GM21360 (cell line): ENCODE measurements at regions not wholly inside any gene's neighbourhood (a gene's known extent, or its start where the extent isn't known, plus 50 kb on each side); places are given as distances from the start of the nearest gene placed in this dataset.
"Not testable (repeated sequence)": the region's sequence is repeated elsewhere in the genome, so short reads cannot be mapped to it uniquely, and the experiment has no call there.

Source experiments
- ATAC-seq: cut with Tn5 transposase; IDR thresholded peaks from one replicate; pipeline ENCODE4 v1.9.1; 2021; ENCODE audit warnings: mild to moderate bottlenecking, moderate library complexity; ENCODE audit not compliant: unreplicated experiment

DNA sequence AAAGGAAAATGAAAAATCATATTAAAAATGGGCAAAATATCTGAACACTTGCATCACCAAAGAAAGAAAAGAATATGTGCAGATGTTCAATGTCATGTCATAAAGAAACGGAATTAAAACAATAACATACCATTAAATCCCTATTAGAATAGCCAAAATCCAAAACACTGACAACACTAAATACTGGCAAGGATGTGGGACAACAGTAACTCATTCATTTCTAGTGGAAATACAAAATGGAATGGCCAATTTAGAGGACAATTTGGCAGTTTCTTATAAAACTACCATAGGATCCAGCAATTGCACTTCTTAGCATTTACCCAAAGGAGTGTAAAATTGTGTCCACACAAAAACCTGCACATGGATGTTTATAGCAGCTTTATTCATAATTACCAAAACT is 542.5 kb upstream of the UBE2E2 start:
- no peak for ATAC-seq

DNA sequence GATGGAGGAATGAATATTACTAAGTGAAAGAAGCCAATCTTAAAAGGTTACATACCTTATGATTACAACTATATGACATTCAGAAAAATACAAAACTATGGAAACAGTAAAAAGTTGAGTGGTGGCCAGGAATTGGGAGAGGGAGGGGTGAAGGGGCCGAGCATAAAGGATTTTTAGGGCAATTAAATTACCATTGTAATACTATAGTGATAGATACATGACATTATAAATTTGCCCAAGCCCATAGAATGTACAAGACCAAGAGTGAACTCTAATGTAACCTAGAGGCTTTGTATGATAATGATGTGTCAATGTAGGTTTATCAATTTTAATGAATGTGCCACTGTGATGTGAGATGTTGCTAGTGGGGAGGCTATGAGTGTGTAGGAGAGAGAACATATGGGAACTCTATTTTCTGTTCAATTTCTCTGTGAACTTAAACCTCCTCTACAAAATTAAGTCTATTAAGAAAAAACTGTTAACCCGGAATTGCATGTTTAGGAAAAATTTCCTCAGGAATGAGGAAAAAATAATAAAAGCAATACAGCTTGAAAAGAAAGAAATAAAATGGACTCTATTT is 541.9 kb upstream of the UBE2E2 start:
- no peak for ATAC-seq

DNA sequence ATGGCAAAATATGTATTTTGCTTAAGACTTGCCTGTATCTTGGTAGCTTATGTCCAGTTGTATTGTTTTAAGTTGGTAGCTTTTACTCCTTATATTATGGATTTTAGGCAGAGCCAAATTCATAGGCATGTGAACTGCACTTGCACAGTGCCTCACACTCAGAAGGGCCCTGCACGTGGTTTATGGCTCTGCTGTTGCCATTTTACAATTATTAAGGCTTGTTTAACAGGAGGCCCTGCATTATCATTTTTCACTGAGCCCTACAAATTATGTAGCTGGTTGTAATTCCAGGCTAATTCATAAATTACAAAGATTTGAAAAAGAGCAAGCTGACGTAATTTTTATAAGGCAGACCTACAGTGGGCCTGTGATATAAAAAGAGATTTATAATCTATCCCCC is 537.6 kb upstream of the UBE2E2 start:
- no peak for ATAC-seq

DNA sequence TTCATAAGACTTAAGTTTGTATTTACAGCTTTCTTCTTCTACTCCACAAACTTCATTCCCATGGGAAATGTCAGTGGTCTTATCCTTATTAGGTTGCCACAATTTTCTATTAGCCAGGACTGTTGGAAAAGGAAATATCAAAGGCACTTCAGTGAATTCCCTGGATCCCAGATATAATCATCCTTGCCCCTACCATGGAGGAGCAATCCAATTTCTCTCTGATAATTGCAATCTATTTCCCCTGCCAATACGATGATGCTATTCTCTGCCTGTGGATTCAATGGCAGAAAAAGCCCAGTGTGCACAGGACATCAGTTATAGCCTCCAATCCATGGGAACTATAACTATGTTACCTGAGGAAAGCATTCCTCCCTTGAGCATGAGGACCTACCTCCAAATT is 536.4 kb upstream of the UBE2E2 start:
- ATAC-seq = no peak

DNA sequence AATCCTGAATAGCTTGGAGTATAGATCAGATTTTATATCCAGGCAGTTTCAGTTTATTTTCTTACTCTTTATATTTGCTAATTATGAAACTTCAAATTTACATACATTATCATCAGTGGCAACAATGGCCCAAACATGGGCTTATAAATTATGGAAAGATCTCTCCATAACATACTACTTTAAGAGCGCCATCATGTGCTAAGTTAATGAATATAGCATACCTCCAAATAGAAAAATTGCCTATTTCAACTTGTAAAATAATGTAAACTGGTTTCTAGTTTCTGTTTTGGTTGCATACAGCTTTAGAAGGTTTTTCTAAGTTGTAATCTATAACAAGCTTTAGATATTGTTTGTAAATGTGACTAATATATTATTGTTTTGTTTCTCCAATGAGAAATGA is 531.3 kb upstream of the UBE2E2 start:
- ATAC-seq = no peak

DNA sequence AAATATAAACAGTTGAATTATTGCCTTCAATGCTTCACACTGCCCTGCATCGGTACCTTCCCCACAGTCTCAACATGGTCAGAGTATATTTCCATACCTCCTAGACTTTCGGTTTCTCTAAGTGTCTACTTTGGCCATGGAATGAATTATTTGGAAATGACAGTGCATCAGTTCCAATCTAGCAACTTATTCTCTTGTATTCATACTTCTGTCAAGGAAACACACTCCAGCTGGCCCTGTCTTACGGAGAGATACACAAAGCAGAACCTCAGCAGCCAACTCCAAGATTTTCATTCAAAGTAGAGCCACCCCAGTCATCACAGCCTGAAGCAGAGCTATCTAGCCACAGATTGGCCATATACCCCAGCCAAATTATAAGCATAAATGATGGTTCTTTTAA is 518.4 kb upstream of the UBE2E2 start:
- no peak for ATAC-seq

DNA sequence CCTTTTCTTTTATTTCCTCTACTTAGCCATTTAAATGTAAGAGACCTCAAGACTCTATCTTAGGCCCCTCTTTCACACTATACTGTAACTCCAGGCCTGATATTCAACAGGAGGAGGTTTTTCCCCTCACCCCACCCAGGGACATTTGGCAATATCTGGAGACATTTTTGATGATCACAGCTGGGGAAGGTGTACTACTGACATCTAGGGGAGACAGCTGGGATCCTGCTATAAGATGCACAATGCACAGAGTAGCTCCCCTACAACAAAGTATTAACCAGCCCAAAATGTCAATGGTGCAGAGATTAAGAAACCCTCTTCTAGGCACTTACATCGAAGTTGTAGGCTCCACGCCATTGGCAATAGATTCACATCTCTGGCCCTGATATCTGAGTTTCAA is 517.5 kb upstream of the UBE2E2 start:
- ATAC-seq = no peak

DNA sequence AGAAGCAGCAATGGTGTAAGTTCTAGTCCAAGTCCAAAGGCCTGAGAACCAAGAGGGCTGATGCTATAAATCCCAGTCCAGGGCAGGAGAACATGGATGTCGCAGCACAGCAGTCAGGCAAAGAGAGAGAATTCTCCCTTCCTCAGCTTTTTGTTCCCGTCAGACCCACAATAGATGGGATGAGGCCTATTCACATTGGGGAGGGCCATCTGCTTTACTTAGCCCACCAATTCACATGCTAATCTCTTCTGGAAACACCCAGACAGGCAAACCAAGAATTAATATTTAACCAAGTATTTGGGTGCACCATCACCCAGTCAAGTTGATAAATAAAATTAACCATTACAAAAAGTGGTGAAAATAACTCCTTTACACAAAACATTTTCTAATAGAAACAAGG is 511.7 kb upstream of the UBE2E2 start:
- no peak for ATAC-seq

DNA sequence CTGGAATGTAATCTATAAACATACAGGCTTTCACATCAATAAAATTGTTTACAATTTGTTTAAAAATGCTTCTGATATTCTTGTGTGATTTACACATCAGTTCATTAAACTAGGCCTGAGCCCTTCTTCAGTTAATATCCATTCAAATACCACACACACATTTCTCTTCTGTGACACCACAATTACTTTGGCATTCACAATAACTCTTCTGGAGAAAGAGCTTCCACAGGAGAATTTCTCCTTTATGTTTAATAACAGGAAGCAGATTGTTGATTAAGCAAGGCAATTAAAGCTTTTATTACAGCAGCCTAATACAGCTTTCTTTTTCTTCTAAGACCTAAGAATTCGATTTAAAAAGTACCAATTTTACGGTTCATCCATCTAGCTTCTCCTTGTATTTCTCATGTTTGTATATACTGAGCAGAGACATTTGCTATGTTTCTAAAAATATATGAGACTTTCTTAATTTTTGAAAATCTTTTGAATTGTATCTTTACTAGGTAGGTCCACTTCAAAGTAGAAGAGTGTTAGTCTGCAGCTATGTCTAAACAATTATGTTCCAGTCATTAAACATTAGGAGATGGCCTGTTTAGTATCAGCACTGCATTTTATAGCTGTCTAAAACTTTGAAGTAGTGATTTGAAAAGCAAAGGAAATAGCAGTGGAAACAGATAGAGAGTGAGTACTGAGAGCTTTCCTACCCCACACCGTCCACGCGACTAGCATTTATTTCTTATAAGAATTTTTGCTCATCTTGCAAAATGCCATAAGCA is 511.1 kb upstream of the UBE2E2 start:
- no peak for ATAC-seq

DNA sequence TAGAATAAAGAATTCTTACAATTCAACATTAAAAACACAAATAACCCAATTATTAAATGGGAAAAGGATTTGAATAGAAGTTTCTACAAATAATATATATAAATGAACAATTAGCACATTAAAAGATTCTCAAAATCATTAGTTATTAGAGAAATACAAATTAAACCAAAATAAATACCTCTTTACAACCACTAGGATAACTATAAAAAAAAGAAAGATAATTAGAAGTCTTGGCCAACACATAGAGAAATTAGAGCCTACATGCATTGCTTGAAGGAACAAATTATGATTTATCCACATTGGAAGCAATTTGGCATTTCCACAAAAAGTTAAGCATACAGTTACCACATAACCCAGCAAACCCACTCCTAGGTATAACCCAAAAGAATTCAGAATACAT is 502.3 kb upstream of the UBE2E2 start:
- no peak for ATAC-seq

DNA sequence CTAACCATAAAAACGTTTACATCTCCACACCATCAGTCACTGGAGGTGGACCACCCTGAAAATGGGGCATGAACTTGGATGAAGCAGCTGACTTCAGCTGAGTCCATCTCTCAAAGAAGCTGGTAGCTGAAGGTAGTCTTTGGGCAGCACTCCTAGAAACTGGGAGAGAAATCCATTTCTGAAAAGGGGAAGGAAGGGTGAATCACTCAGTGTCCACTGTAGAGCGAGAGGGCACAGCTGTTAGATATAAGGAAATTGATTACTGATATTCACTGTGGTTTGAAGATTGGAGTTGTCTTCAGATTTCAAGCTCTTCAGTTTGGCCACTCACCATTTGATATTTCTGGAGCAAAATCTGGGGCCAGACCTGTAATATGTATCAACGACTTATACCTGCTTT is 499.0 kb upstream of the UBE2E2 start:
- ATAC-seq = no peak

DNA sequence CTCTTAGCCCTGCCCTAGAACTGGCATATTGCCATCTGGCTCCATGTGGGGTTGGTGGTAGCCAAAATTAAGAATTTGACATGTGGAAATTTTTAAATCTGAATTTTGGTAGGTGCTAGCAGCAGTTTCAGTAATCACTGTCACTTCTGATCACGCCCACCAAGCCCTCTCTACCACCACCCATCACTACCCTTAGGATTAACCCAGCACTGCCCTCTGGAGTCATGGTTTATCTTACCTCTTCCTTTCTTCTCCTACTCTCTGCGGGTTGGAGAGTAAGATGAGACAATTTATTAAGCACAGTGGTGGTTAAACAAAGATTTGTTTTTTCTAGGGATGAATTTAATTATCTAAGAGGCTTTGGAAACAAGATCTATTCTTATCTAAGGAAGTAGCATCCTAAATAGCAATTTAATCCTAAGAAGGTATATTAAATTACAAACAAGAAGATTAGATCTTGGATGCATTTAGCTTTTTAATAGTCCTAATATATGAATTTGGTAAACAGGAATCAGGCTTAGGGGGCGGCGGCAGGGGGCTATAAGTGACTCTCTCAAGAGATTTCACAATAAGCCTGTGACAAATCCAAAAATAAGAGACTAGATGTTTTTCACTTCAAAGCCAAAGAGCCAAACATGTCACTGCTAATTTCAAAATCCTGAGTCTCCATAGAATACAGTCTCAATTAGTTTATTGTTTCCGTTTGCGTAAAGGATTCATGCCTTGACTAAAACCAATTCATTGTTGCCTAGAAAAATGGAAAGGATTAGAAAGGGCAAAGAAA is 498.4 kb upstream of the UBE2E2 start:
- no peak for ATAC-seq

DNA sequence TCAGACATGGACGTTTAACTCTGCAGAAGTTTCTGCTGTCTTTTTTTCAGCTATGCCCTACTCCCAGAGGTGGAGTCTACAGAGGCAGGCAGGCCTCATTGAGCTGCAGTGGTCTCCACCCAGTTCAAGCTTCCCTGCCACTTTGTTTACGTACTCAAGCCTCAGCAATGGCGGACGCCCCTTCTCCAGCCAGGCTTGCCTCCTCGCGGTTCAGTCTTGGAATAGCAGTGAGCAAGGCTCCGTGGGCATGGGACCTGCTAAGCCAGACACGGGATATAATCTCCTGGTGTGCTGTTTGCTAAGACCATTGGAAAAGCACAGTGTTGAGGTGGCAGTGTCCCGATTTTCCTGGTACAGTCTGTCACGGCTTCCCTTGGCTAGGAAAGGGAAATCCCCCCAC is 496.2 kb upstream of the UBE2E2 start:
- ATAC-seq = not testable (repeated sequence)

DNA sequence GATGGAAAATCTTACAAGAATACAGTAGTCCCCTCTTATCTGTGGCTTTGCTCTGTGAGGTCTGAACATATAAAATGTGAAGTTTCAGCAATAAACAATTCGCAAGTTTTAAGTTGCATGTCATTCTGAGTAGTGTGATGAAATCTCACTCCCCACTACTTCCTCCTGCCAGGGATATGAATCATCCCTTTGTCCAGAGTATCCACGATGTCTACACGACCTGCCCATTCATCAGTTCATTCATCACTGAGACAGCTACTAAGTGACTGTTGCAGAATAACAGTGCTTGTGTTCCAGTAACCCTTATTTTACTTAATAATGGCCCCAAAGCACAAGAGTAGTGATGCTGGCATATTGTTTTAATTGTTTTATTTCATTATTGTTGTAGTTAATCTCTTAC is 489.2 kb upstream of the UBE2E2 start:
- ATAC-seq = no peak

DNA sequence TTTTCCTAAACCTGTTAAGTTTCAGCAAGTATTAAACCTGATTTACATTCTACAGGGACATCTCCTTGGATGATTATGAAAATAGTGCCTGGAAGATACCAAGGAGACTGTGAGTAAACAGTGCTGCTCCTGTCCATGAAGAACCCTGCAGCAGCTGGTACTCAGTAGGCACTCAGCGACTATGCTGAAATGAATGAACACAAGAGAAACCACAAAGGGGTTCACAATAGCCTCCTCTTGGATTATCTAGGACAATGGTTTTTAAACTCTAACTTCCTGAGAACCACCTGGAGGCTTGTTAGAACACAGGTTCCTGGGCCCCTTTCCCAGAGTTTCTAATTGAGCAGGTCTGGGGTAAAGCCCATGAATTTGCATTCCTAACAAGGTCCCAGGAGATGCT is 488.4 kb upstream of the UBE2E2 start:
- ATAC-seq = no peak

DNA sequence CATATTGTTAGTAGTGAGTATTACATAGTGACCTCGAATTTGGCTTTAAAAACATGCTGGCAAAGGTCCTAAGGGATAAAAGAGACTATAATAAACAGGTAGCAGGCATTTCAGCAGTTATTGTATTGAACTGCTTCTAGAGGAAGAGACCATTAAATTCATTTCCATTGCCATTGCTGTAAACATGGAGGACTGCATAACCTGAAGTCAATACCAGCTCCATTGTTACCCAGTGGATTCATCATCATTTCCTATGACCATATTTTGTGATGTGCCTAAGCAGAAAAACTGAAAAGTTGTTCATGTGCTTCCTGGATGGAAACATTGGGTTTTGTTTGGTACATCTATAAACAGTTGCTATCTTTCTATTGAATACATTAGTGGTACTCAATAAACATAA is 482.5 kb upstream of the UBE2E2 start:
- ATAC-seq = no peak

DNA sequence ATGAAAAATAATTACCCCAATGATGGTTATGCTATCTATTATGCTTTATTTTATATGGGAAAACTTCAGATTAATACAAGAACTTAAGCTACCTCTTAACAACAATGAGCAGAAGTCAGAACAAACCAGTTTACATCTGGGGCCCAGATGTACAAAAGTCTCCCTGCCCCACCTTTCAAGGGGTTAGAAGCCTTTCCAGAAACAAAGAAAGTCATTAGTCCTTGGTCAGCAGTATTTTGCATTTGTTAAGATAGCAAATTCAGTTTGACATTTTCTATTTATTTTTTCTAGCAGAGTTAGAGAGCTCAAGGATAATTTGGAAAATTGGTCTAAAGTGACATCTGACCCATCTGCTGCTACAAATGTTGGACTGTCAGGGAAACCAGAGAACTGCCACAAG is 478.7 kb upstream of the UBE2E2 start:
- no peak for ATAC-seq

DNA sequence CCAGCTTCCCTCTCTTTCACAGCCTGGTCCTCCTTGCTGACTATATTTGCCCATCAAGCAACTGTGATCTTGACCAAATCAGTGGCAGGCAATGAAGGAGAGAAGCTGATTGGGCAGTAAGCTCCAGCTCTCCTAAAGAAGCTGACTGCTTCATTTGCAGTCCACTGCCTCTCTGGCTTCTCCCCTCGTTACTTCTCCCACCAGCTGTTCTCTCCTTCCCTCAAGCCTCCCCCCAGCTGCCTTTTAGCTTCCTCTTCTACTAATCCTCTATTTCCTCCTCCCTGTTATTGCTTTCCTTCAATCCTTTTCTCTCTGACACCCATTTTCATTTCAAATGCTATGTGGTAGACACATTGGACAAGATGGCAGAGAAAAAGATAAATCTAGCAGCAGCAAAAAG is 474.7 kb upstream of the UBE2E2 start:
- no peak for ATAC-seq

DNA sequence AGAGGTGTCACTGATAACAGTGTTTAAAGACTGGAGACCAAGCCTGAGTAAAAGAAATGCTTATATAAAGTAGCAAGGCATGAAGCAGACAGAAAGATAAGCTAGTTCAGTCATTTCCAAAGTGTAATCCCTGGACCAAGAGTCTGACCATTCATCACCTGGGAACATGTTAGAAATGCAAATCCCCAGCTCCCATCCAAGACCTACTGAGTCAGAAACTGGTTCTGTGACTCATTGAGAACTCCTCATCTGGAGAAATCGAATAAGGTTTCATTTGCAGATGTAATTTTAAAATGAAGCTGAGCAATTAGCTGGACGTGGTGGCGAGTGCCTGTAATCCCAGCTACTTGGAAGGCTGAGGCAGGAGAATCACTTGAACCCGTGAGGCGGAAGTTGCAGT is 473.9 kb upstream of the UBE2E2 start:
- ATAC-seq = no peak

DNA sequence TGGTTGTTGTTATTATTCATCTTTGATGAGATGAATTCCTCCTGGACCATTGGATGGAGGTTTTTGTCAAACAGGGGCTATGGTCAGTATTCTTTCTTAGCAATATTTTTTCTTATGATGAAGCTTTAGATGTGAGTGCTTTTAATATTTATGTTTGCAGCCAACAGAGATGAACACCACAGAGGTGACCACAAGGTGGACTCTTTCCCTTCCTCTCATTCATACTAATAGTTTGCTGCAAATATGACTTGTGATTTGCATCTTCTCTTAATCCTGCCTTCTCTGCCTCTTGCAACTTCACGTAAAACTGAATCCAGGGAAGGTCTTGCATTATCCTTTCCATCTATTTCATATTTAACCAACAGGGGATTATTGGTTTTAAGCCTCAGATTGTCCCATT is 473.1 kb upstream of the UBE2E2 start:
- ATAC-seq = no peak

DNA sequence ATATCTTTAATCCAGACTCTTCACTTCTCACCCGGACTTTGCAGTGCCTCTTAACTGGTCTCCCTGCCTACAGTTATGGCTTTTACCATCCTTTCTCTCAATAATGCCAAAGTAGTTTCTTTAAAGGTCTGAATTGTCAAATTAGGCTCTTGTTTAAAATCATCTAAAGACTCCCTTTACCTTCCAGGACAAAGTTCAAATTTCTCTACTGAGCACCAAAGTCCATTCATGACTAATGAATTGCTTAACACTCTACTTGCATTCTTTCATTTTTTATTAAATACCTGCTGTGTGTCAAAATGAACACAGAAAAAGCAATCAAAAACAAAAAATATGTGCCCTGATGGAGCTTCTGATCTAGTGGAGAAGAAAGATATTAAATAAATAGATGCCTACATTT is 472.4 kb upstream of the UBE2E2 start:
- no peak for ATAC-seq

DNA sequence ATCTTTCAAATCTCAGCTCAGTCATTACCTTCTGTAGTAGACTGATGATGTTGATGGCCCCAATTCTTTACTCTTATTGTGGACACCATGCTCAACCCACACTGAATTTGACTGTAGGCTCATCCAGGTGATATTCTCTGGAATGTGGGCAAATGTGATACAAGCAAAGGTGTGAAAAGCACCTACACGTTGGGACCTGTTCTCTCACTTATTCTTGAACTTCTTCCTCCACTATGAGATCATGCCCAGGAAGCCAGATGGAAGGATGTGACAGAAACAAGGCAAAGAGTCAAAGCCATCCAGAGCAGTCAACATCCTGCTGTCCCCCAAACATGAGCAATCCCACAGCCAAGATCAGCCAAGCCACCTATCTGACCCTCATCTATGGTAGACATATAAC is 471.2 kb upstream of the UBE2E2 start:
- no peak for ATAC-seq
